HG02870 (cell line): ENCODE measurements at regions not wholly inside any gene's neighbourhood (a gene's known extent, or its start where the extent isn't known, plus 50 kb on each side); places are given as distances from the start of the nearest gene placed in this dataset.
A peak's percentile ranks its signal among the peaks of the same experiment; 100 is the strongest.

ENCODE experiments used
- ATAC-seq: cut with Tn5 transposase; IDR thresholded peaks from one replicate; pipeline ENCODE4 v1.9.1; 2021; ENCODE audit warnings: mild to moderate bottlenecking, moderate library complexity; ENCODE audit not compliant: unreplicated experiment

GRCh38 chr7:16975712-16976111 lies 93.9 kb upstream of the AGR3 start:
- peak; percentile 72 for ATAC-seq

GRCh38 chr7:16978358-16979244 lies 96.8 kb upstream of the AGR3 start:
- ATAC-seq = no peak

GRCh38 chr7:16980539-16980938 lies 98.8 kb upstream of the AGR3 start:
- ATAC-seq = no peak

GRCh38 chr7:16982640-16983350 lies 101.0 kb upstream of the AGR3 start:
- no peak for ATAC-seq

- no peak for ATAC-seq
Measured at GRCh38 chr7:16984375-16984774, 102.6 kb upstream of the AGR3 start.

GRCh38 chr7:16985621-16986020 lies 103.8 kb upstream of the AGR3 start:
- ATAC-seq = no peak

- ATAC-seq = no peak
Measured at GRCh38 chr7:16986755-16987154, 105.0 kb upstream of the AGR3 start.

- ATAC-seq = no peak
Measured at GRCh38 chr7:16989811-16990413, 108.1 kb upstream of the AGR3 start.

- ATAC-seq = no peak
Measured at GRCh38 chr7:16991551-16991950, 109.8 kb upstream of the AGR3 start.

- no peak for ATAC-seq
Measured at GRCh38 chr7:16993543-16993942, 111.8 kb upstream of the AGR3 start.

- no peak for ATAC-seq
Measured at GRCh38 chr7:16998481-16999051, 116.8 kb upstream of the AGR3 start.

- no peak for ATAC-seq
Measured at GRCh38 chr7:16999541-17000267, 117.9 kb upstream of the AGR3 start.

GRCh38 chr7:17005271-17005670 lies 123.5 kb upstream of the AGR3 start:
- ATAC-seq = no peak

GRCh38 chr7:17007841-17008240 lies 126.1 kb upstream of the AGR3 start:
- no peak for ATAC-seq

GRCh38 chr7:17009007-17009719 lies 127.4 kb upstream of the AGR3 start:
- ATAC-seq = no peak

- ATAC-seq = no peak
Measured at GRCh38 chr7:17009933-17010332, 128.2 kb upstream of the AGR3 start.

- ATAC-seq = peak; percentile 50
Measured at GRCh38 chr7:17010637-17011300, 129.0 kb upstream of the AGR3 start.

GRCh38 chr7:17013204-17013603 lies 131.4 kb upstream of the AGR3 start:
- no peak for ATAC-seq

GRCh38 chr7:17014686-17015085 lies 132.9 kb upstream of the AGR3 start:
- ATAC-seq = no peak

GRCh38 chr7:17015598-17016031 lies 133.8 kb upstream of the AGR3 start:
- ATAC-seq = no peak
